ENCODE measurements at regions not wholly inside any gene's neighbourhood (a gene's known extent, or its start where the extent isn't known, plus 50 kb on each side); places are given as distances from the start of the nearest gene placed in this dataset.
A peak's percentile ranks its signal among the peaks of the same experiment; 100 is the strongest.

- peak; percentile 58 for DNase-seq
These were observed 389.6 kb upstream of the DDHD1 start for GRCh38 chr14:53542732-53543131.

DNA sequence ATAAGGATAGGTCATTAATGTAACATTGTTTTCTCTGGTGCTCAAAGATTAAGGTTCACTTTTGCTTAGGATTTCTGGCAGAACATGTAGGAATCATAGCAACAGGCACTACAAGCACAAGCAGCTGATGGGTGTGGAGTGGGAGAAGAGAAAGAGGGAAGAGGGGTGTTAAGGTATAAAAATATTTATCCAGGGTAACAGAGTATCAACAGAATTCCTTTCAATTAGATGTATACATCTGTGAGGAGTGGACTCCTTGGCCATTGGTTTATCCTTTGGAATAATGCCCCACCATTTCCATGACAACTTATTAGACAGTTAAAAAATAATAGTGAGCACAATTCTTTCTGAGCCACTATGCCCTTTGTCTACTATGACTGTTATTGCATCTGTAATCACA is 388.3 kb upstream of the DDHD1 start:
- no peak for DNase-seq

- peak; percentile 88 for DNase-seq
These were observed 386.5 kb upstream of the DDHD1 start for GRCh38 chr14:53539489-53540126.

- peak; percentile 63 for DNase-seq
These were observed 385.3 kb upstream of the DDHD1 start for GRCh38 chr14:53538316-53538881.

- DNase-seq, result peak; percentile 62
These were observed 384.5 kb upstream of the DDHD1 start for GRCh38 chr14:53537422-53538315.

DNA sequence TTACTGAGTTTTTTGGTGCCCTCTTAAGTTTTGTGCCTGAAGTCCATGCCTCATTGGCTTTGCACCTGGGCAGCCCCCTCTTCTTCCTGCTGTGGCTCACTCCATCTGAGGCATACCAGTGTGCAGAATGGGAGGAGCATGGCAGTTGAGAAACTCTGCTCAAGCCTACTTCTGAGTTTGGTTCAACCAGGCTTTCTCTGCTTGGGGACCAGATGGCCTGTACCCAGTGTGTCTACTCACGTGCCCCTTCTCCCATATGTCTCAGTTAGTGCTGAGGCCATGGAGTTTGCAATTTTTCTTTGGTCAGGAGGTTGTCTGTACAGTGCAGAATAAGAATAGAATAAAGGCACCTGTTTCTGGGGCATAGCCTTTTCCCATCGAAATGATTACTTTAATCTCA is 383.3 kb upstream of the DDHD1 start:
- no peak for DNase-seq

DNA sequence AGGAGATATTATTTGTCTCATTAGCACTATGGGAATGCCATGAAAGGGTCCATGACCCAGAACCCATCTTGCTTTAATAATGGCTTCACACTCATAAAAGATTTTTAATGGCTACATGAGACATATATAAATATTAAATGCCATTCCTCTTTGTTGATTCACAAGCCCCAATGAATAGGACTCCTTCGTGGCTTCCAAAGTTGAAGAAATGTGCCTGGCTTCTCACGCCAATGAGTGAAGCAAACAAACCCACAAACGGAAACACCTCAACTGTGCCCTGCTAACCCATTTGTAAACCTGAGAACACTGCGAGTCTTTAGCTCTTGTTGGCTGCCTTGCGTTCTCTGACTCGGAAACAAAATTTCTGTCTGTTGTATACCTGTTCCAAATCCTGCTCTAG is 381.7 kb upstream of the DDHD1 start:
- no peak for DNase-seq

- DNase-seq, result no peak
These were observed 380.4 kb upstream of the DDHD1 start for GRCh38 chr14:53533384-53533970.

GRCh38 chr14:53532853-53533252 is 379.7 kb upstream of the DDHD1 start:
- peak; percentile 14 for DNase-seq

GRCh38 chr14:53531730-53532129 is 378.6 kb upstream of the DDHD1 start:
- no peak for DNase-seq

DNA sequence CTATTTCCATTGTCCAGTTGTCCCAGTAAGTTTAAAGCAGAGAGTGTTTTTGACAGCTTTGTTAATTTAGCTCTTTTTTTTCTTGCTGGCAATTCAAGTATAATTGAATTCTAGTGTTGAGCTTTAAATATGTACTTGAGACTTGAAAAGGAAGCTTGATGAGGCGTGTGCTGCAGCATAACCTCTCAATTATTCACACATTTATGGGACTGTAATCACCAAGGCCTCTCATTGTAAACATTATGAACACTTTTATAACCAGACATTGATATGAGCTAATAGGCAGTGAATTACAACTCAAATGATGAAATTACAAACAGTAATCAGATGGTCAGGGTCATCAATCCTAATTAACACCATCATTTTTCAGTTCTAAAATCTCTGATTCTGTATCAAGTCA is 378.0 kb upstream of the DDHD1 start:
- DNase-seq, result no peak

DNA sequence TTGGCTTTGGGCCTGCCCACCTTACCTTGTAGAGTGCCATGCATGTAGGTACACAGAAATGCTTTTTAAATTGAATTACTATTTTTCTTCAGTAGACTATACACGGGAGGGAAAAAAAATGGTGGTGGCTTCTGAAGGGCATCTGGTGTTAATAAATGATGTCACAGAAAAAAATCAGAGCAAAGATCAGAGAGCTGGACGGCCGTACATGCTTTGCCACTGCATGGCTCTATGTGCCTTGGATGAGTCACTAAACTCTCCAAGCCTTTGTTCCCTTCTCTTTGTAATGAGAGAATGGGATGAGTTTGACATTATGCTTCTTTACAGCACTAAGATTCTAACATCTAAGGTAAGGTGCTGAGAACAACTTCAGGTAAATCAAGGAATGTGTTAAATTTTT is 376.4 kb upstream of the DDHD1 start:
- DNase-seq, result no peak

DNA sequence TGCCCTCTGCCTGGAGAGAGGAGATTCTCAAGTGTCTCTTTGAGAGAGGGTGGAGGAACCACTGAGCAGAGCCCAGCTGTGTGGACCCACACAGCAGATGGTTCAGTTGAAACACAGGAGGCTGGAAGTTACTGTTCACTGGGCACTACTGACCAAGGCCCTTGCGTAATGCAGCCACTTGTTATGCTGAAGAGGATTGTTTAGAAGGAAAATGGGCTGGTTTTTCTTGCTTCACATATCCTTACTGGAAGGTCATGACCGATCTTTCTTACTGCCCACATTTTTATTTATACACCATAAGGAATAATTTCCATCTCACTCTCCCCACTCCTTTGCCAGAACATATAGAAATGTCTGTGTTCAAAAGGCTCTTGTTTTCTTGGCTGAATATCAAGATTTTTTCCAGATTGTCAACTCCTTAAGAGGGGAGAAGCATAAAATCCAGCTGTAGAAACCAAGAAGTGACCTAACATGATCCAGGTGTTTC is 375.1 kb upstream of the DDHD1 start:
- DNase-seq, result peak; percentile 9

- DNase-seq, result no peak
These were observed 373.1 kb upstream of the DDHD1 start for GRCh38 chr14:53526200-53526599.

DNA sequence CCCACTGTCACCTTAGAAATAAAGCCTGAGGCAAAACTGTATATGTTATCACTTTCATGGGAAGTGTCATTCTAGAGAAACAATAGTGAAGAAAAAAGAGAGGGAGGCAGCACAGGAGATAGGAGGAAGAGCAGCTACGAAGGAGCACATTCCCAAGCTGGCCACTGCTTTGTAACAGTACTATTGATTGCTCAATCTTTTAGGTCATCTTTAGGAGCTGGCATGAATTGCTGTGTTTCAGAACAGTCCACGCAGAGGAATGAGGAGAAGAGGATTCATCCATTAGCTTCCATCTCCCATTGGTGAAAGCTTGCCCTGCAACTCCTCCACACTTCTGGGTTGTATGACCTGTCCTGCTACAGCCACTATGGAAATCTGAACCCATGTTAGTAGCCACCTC is 372.5 kb upstream of the DDHD1 start:
- no peak for DNase-seq

- no peak for DNase-seq
These were observed 371.3 kb upstream of the DDHD1 start for GRCh38 chr14:53524391-53524790.

- no peak for DNase-seq
These were observed 370.1 kb upstream of the DDHD1 start for GRCh38 chr14:53523226-53523625.

DNA sequence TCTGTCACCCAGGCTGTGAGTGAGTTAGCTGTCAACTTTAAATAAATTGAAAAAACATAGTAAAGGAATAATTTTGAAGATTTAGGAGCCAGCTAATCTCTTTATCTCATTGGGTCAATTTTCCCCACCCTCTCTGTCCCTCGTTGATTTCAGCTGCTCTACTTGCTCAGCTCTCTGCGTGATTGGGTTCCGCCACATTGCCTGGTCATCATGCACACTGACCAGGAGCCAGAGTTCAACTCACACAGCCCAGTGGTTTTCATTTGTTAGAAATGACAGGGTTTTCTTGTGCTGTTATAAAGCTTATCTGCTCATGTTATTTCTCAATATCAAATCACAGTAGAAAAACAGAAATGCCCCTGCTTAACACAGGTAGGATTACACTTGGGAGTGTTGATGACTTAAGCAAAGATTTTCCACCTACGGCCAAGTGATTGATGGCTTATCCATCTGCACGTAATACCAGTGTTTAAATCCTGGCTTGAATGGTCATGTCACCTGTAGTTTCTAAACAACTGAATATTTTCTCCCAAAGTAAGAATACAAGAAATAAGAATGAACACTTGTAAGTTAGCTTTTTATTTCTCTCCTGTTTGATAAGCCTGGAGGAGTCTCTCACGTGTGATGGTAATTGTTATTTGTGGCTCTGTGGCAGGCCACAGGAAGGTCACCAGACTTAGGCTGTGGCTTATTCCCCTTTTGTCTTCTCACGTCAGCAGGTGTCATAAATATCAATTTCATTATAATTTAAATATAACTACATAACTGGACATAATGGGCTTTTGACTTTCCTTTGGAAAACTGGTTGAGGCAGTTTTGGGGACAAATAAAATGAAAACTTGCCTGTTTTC is 367.2 kb upstream of the DDHD1 start:
- DNase-seq, result no peak

DNA sequence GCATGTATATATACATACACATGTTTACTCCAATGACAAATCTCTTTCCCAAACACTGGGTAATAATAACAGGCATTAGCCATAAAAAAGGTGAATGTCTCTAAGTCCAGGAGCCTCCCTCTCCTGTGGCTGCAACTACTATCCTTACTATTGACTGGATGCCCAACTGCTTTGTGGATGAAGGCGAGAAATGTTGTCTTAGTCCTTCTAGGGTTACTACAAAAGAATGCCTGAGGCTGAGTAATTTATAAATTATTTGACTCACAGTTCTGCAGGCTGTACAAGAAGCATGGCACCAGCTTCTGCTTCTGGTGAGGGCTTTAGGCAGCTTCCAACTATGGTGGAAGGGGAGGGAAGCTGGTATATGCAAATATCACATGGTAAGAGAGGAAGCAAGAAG is 366.0 kb upstream of the DDHD1 start:
- no peak for DNase-seq

GRCh38 chr14:53517270-53517960 is 364.3 kb upstream of the DDHD1 start:
- DNase-seq, result no peak

DNA sequence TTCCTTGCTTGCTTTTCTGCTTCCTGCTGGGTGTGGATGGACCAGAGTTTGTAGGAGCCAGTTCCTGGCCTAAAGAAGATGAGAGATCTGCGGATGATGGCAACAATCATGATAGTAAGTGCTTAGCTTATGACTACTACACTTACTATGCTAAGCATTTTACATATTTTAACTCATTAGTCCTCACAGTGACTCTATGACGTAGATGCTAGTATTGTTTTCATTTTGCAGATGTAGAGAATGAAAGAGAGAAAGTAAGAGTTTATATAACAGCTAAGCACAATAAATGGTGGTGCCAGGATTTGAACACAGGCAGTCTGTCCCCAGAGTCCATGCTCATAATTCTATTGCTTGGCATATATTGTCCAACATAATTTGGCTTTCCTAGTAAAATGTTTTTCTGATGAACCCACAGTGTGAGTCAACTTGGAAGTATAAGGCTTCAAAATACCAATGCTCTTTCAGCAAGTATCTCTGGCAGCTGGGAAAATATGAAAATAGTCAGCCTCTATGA is 363.2 kb upstream of the DDHD1 start:
- peak; percentile 64 for DNase-seq

Data from skin of body (tissue), 1 donor.